GM12891 (cell line): ENCODE measurements at regions not wholly inside any gene's neighbourhood (a gene's known extent, or its start where the extent isn't known, plus 50 kb on each side); places are given as distances from the start of the nearest gene placed in this dataset.
"Not testable (repeated sequence)": the region's sequence is repeated elsewhere in the genome, so short reads cannot be mapped to it uniquely, and the experiment has no call there.

ENCODE experiments used
- DNase-seq: peaks from one replicate; pipeline ENCODE4 v3.0.0; 2011; ENCODE audit warnings: low spot score; ENCODE audit not compliant: insufficient read length
- FAIRE-seq: peaks from 2 replicates; lab custom pipeline; 2011; peaks lifted over from hg19 to GRCh38; lab: Jason Lieb, UNC
- PAX5 ChIP-seq: IDR thresholded peaks from 2 replicates; pipeline ENCODE4 v1.6.1; 2011; ENCODE audit warnings: low read length, moderate library complexity, mild to moderate bottlenecking; ENCODE audit not compliant: insufficient read depth, severe bottlenecking
- POLR2A ChIP-seq: IDR thresholded peaks from 2 replicates; pipeline ENCODE4 v1.6.1; 2011; ENCODE audit warnings: low read depth, low read length, control low read depth
- POLR2AphosphoS5 ChIP-seq: IDR thresholded peaks from 2 replicates; pipeline ENCODE4 v1.6.1; 2011; ENCODE audit warnings: low read depth, low read length, control low read depth
- POU2F2 ChIP-seq: IDR thresholded peaks from 2 replicates; pipeline ENCODE4 v1.6.1; 2011; ENCODE audit warnings: low read depth, mild to moderate bottlenecking, control low read depth, low read length, moderate library complexity
- SPI1 ChIP-seq: IDR thresholded peaks from 2 replicates; pipeline ENCODE4 v1.6.1; 2011; ENCODE audit warnings: low read depth, low read length, control low read depth
- TAF1 ChIP-seq: IDR thresholded peaks from 2 replicates; pipeline ENCODE4 v1.6.1; 2011; ENCODE audit warnings: low read depth, low read length, control low read depth

DNA sequence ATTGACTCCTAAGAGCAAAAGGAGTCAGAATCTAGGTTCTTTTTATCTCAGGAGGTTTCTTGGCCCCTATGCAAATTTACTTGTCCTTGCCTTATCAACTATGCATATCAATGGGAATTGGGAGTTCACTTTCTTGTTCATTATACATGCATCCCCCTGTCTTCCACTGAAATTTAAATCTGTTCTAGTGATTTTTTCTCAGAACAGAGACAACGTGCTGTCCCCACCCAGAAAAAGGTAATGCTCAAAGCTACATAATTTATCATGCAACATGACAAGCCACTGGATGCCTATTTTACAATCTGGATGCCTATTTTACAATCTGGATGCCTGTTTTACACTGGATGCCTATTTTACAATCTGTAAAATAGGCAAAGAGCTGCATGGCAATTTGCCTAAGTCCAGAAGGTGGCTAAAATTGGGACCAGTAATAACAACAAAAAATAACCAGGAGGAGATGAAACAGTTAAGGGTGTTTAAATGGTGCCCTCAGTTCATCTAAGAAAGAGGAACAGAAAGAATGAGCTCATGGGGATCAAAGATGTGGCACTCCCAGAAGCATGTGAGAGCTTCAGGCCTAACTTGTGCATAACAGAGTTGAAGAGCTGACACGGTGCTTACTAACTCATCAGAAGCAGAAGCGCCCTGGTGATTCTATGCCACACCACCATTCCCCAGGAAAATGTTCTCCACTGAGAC is 537.8 kb upstream of the BOD1L1 start:
- DNase-seq (peak; percentile 25), FAIRE-seq (peak; percentile 78)
- TF ChIP-seq PAX5 (no peak), SPI1 (peak; percentile 99), TAF1 (no peak), POLR2A (no peak), POU2F2 (peak; percentile 65; the same call in 1 of the 2 replicates), POLR2AphosphoS5 (no peak)

DNA sequence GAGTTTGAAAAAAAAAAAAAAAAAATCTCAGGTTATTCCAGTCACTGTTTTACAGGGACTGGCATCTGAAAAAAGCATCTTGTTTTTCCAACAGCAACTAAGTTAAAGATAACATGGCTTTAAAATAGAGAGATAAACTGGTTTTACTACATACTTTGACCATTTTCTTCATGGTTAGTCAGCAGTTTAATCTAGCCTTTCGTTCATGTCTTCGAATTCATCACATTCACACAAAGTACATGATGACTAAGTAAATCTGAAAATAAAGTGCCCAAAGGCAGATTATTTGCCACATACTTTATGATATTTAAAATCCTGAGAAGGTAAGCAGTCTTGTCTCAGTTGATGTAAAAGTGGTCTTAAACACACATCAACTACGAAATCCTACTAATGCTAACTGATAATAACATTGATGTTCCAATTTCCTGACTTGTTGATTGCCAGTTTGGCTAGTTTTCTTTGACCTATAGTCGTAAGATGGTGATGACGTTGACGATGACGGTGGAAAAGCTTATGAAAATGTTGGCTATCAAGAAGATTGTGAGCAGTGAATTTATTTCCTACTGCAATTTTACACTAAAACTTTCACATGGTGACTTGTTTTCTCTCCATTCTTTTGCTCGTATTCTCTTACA is 540.5 kb upstream of the BOD1L1 start:
- TF ChIP-seq POU2F2, result no peak
- no peak for TF ChIP-seq SPI1
- no peak for TF ChIP-seq TAF1
- TF ChIP-seq POLR2AphosphoS5, result no peak
- no peak for TF ChIP-seq POLR2A
- TF ChIP-seq PAX5, result no peak
- FAIRE-seq, result no peak
- DNase-seq, result no peak

DNA sequence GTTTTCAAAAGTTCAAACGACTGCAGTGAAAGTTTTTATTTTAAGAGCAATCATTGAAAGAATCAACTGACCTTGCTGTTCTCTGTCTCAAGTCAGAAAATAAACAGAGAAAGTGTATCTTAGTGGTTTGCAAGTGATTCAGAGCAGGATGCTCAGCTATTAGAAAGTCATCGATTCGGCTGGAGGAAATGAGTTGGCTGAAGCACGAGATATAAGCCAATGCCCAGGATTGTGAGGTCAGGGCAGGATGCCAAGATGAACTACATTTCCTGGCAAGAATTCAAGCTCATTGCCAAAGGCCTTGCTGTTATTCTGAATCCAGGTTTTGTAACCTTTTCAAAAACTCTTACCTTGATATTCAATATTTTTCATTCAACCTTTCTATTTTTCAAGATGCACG is 541.4 kb upstream of the BOD1L1 start:
- FAIRE-seq, result peak; percentile 78
- no peak for DNase-seq
- TF ChIP-seq POU2F2, result no peak
- TF ChIP-seq SPI1, result no peak
- no peak for TF ChIP-seq POLR2AphosphoS5
- no peak for TF ChIP-seq PAX5

DNA sequence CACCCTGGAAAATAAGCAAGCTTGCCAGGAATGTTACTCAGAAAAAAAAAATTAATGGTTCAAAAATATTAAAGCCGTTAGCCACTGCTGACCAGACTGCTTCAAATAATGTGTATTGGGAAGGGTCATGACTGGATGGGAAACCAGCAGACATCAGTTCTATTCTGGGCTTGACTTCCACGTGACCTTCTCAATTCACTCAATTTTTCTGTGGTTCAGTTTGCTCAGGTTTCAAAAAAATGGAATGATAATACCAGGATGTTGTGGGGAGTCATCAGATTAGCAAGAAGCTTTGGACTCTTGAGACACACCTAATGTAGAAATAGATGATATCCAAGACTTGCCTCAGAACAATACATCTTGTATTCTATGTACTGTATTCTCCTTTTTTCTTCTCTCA is 541.9 kb upstream of the BOD1L1 start:
- no peak for DNase-seq
- FAIRE-seq, result no peak
- no peak for TF ChIP-seq PAX5

DNA sequence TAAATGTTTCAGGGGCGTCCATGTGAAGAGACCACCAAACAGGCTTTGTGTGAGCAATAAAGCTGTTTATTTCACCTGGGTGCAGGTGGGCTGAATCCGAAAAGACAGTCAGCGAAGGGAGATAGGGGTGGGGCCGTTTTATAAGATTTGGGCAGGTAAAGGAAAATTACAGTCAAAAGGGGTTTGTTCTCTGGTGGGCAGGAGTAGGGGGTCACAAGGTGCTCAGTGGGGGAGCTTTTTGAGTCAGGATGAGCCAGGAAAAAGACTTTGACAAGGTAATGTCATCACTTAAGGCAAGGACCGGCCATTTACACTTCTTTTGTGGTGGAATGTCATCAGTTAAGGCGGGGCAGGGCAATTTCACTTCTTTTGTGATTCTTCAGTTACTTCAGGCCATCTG is 542.4 kb upstream of the BOD1L1 start:
- DNase-seq, FAIRE-seq: not testable (repeated sequence)

DNA sequence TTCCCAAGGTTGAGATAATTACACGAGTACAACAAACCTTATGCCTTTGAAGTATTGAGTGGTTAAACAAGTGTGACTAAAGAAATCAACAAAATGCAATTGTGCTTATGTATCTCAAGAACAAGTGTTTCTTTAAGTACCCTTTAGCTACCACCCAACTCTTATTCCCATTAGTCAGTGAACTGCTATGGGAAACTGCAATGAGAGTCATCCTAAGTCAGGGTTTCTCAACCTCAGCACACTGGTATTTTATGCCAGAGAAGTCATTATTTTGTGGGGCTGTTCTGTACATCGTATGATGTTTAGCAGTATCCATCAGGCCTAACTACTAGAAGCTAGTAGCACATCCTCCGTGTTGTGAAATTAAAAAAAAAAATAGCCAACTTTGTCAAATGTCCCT is 549.1 kb upstream of the BOD1L1 start:
- no peak for TF ChIP-seq POLR2AphosphoS5
- TF ChIP-seq PAX5, result no peak
- no peak for TF ChIP-seq TAF1
- TF ChIP-seq POU2F2, result no peak
- TF ChIP-seq POLR2A, result no peak
- no peak for TF ChIP-seq SPI1
- DNase-seq (no peak), FAIRE-seq (peak; percentile 48)

DNA sequence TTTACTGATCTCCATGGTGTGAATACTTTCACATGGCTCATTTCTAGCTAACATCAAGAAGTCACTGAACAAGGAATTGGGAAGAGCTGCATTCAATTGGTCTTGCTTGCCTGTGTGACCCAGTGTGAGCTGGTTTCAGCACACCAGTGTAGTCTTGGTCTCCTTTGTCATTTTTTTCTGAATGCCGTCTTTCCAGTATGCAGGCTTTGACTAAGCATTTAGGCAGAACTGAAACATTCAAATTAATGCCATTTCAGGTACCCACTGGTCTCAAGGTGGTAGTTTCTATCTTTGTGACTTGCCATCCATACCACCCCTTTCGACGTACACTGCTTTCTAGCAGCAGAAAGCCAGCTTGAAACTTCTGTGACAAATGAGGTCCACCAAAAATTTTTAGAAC is 550.5 kb upstream of the BOD1L1 start:
- DNase-seq, result no peak
- TF ChIP-seq PAX5 (no peak), POLR2A (no peak), POU2F2 (no peak; the same call in 1 of the 2 replicates), SPI1 (peak; percentile 74), TAF1 (no peak), POLR2AphosphoS5 (no peak)
- FAIRE-seq, result peak; percentile 88

DNA sequence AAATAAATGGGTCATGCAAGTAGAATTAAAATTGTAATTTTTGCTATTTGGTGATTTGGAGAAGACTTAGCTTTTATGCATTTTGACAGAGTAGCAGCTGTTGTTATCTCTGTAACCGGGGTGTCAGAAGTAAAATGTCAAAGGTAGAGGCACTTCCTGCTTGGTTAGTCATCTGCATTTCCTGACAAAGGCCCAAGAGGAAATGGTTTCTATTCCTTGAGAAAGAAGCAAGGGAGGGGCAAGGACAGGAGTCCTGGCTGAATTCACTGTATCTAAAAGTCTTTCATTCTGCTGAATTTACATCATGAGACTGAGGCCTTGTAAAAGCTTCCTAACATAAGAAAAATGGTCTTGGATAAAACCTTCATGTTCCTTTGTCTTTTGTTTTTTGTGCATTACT is 550.9 kb upstream of the BOD1L1 start:
- DNase-seq (no peak), FAIRE-seq (no peak)
- TF ChIP-seq POLR2A (no peak), POU2F2 (no peak), TAF1 (no peak), PAX5 (no peak), POLR2AphosphoS5 (no peak), SPI1 (peak; percentile 38; the same call in 1 of the 2 replicates)

DNA sequence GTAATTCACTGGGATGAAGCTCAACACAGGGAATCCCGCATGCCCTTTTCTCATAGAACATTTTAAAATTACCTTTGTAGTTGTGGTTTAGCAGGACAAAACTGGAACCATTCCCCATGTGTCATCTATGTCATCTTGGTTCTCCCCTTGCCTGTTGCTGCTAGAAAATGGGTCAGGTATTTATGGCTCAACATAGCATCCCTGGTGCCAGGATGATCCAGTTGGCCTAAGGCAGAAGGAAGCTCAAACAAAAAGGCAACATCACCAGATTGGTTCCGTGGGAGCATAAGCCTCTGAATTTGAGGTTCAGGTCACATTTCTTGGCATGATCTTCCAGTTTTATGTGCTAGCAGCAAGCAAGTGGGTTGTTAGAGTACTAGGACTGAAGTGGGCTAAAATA is 552.6 kb upstream of the BOD1L1 start:
- DNase-seq, result no peak
- FAIRE-seq, result no peak
- TF ChIP-seq TAF1 (no peak), SPI1 (no peak), POLR2AphosphoS5 (no peak), PAX5 (no peak), POLR2A (no peak), POU2F2 (no peak)

DNA sequence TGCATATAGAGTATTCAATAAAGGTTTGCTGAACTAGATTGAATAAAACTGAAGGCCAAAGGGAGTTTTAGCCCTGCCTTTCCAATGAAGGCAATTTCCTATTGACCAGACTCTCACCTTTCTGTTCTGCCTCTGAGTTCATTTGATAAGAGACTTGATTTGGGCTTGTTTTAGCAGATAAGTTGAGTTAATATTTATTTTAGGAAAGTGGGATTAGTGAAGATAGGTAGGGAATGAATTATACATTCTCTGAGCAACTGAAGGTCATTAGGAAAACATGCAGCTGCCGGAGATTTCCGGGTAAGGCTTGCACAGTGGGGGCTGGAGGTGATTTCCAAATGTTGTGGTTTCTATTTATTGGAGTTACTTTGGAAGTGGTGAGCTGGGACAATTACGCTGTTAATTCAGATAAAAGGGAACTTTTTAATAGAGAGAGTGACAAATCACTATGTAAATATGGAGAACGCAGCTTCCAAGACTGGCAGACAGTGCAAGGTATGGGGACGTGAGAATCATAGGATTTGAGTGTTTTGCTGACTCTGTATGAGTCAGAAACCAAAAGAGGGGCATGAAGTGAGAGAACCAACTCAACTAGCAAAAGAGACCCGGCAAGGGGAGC is 553.6 kb upstream of the BOD1L1 start:
- FAIRE-seq (no peak), DNase-seq (no peak)
- no peak for TF ChIP-seq PAX5
- TF ChIP-seq POLR2A, result no peak
- no peak for TF ChIP-seq TAF1
- no peak for TF ChIP-seq SPI1
- TF ChIP-seq POLR2AphosphoS5, result no peak
- TF ChIP-seq POU2F2, result no peak

DNA sequence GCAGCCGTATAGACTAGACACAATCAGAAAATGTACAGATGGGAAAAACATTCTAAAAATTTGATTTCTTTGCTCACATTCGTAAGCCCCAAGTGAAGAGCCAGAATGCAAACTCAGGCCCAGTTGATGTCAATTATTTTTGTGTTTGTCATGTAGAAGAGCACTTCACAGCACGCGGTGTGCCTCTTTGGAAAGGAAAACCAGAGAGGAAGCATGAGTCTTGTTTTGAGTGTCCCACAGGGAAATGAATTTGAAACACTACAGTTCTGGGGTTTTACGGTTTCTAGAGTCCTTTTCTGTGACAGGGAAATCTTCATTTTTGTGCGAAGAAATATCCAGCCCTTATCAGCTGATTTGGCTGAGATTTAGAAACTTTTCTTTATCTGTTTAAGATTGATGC is 554.6 kb upstream of the BOD1L1 start:
- no peak for FAIRE-seq
- no peak for DNase-seq
- TF ChIP-seq TAF1 (no peak), SPI1 (no peak), PAX5 (no peak), POU2F2 (no peak), POLR2A (no peak), POLR2AphosphoS5 (no peak)
